Spinal cord (tissue), 9 donors: ENCODE measurements at regions not wholly inside any gene's neighbourhood (a gene's known extent, or its start where the extent isn't known, plus 50 kb on each side); places are given as distances from the start of the nearest gene placed in this dataset.

Experiments
- DNase-seq, 6 donors: peaks; one replicate each; pipeline versions ENCODE4 v3.0.0 to v3.0.0-alpha.2; 2013 to 2015; ENCODE audit warnings: low spot score in 6 of 6, low read depth in 4 of 6
- H3K27ac ChIP-seq: one replicate; pipeline ENCODE4 v1.5.1; 2013; ENCODE audit warnings: low read depth, low read length, control low read depth
- H3K27me3 ChIP-seq: one replicate; pipeline ENCODE4 v1.6.1; 2013; ENCODE audit warnings: low read length; ENCODE audit not compliant: control insufficient read depth, insufficient read depth
- H3K36me3 ChIP-seq: one replicate; pipeline ENCODE4 v1.6.1; 2013; ENCODE audit warnings: low read length; ENCODE audit not compliant: control insufficient read depth, insufficient read depth
- H3K4me1 ChIP-seq: one replicate; pipeline ENCODE4 v1.6.1; 2013; ENCODE audit warnings: low read length; ENCODE audit not compliant: control insufficient read depth, insufficient read depth
- H3K4me3 ChIP-seq: one replicate; pipeline ENCODE4 v1.5.1; 2013; ENCODE audit warnings: low read depth, low read length, control low read depth
- H3K9me3 ChIP-seq: one replicate; pipeline ENCODE4 v1.6.1; 2013; ENCODE audit warnings: low read length; ENCODE audit not compliant: control insufficient read depth, insufficient read depth
- WGBS: methylation state at CpG from one replicate; pipeline ENCODE4 v1.1.5; 2013; ENCODE audit warnings: missing lambda C conversion rate; ENCODE audit not compliant: insufficient coverage; 5-methylcytosine and 5-hydroxymethylcytosine counted together
- donor health status: healthy.

GRCh38 chr2:48007699-48008268 is 101.5 kb upstream of the FBXO11 start:
- H3K4me3 ChIP-seq = no peak overlapping the region
- H3K36me3 ChIP-seq = no peaks in the 10 kb centered on the region
- H3K4me1 ChIP-seq = no peaks in the 10 kb centered on the region
- DNase-seq = no peak
- no peak overlapping the region for H3K27ac ChIP-seq
- no peaks in the 10 kb centered on the region for H3K27me3 ChIP-seq
- H3K9me3 ChIP-seq = no peaks in the 10 kb centered on the region
- no CpG with 5 or more reads among the region's 2 CpGs for WGBS

DNA sequence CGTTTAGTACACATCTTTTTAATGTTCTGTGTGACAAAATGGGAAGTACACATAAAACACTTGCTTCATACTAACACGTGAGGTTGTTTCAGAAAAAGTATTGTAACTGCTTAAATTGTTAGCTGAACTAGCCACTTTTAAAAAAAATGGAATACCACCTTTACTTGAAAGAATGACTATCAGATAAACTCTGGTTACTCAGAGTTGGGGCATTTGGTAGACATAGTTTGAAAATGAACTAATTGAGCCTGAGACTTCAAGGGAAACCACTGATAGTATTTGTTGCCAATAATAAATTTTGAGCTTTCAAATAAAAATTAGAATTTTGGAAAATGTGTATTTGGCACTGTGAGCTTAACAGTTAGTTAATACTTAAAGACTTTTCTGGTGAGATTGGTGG is 103.0 kb upstream of the FBXO11 start:
- Histone ChIP-seq H3K4me3 (no peak overlapping the region), H3K9me3 (no peaks in the 10 kb centered on the region), H3K36me3 (no peaks in the 10 kb centered on the region), H3K4me1 (no peaks in the 10 kb centered on the region), H3K27me3 (no peaks in the 10 kb centered on the region), H3K27ac (no peak overlapping the region)
- DNase-seq = no peak
- no CpG with 5 or more reads among the region's 2 CpGs for WGBS

GRCh38 chr2:48015421-48015820 is 109.1 kb upstream of the FBXO11 start:
- 38% methylated on average over 1 of the region's 1 CpG for WGBS
- no peaks in the 10 kb centered on the region for H3K27me3 ChIP-seq

GRCh38 chr2:48016225-48017019 is 110.1 kb upstream of the FBXO11 start:
- WGBS = 67% methylated on average over 3 of the region's 7 CpGs
- Histone ChIP-seq H3K4me3 (no peak overlapping the region), H3K27ac (no peak overlapping the region), H3K27me3 (no peaks in the 10 kb centered on the region), H3K36me3 (no peaks in the 10 kb centered on the region), H3K4me1 (no peaks in the 10 kb centered on the region), H3K9me3 (no peaks in the 10 kb centered on the region)
- DNase-seq = peak in 1 of 6 donors; percentile 59

More at GRCh38 chr2:48015421-48015820, 109.1 kb upstream of the FBXO11 start:
- no peaks in the 10 kb centered on the region for H3K36me3 ChIP-seq
- H3K27ac ChIP-seq = no peak overlapping the region
- H3K9me3 ChIP-seq = no peaks in the 10 kb centered on the region
- no peaks in the 10 kb centered on the region for H3K4me1 ChIP-seq
- DNase-seq = peak in 1 of 6 donors; percentile 41
- no peak overlapping the region for H3K4me3 ChIP-seq

DNA sequence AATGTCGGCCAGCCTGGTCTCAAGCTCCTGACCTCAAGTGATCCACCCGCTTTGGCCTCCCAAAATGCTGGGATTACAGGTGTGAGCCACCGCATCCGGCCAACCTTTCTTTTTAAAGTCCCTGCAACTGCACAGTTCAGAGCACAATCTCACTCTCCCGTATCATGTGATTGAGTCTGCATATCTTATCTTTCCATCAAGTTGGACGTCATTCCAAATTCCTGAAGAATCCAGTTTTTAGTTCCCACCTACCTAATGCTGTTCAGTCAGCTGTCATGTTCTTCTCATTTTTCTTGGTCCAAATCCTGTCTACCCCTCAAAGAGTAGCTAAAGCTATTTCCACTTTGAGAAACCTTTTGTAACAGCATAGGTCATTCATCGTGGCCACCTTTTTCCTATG is 110.8 kb upstream of the FBXO11 start:
- Histone ChIP-seq H3K36me3 (no peaks in the 10 kb centered on the region), H3K27me3 (no peaks in the 10 kb centered on the region), H3K27ac (no peak overlapping the region), H3K9me3 (no peaks in the 10 kb centered on the region), H3K4me1 (no peaks in the 10 kb centered on the region), H3K4me3 (no peak overlapping the region)
- no peak for DNase-seq
- WGBS = 95% methylated on average over 6 of the region's 7 CpGs

DNA sequence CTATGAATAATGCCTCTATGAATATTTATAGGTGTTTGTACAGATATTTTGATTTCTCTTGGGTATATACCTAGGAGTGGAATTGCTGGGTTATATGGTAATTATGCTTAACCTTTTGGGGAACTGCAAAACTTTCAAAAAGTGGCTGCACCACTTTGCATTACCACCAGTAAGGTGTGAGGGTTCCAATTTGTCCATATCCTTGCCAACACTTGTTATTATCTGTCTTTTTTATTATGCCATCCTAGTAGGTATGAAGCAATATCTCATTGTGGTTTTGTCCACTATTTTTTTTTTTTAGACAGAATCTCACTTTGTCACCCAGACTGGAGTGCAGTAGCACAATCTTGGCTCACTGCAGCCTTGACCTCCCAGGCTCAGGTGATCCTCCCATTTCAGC is 112.2 kb upstream of the FBXO11 start:
- Histone ChIP-seq H3K27ac (no peak overlapping the region), H3K36me3 (no peaks in the 10 kb centered on the region), H3K9me3 (no peaks in the 10 kb centered on the region), H3K4me1 (no peaks in the 10 kb centered on the region), H3K27me3 (no peaks in the 10 kb centered on the region), H3K4me3 (no peak overlapping the region)
- no peak for DNase-seq

DNA sequence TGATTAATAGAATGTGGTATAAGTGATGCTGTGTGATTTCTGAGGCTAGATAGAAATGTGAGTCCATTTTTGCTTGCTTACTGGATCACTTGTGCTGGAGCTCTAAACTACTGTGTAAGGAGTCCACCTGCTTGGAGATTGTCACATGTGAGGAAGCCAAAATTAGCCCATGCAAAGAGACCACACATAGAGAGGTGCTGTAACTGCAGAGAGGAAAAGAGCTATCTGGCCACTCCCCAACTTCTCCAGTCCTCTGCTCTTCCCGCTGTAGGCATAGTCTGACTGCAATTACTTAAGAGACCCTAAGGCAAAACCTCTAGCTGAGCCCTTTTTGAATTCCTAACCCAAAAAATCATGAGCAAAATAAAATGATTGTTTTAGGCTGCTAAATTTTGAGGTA is 120.6 kb upstream of the FBXO11 start:
- no peaks in the 10 kb centered on the region for H3K4me1 ChIP-seq
- no peaks in the 10 kb centered on the region for H3K36me3 ChIP-seq
- no peak overlapping the region for H3K27ac ChIP-seq
- H3K27me3 ChIP-seq = no peaks in the 10 kb centered on the region
- no peak overlapping the region for H3K4me3 ChIP-seq
- no CpG with 5 or more reads among the region's 1 CpG for WGBS
- H3K9me3 ChIP-seq = no peaks in the 10 kb centered on the region
- no peak for DNase-seq

DNA sequence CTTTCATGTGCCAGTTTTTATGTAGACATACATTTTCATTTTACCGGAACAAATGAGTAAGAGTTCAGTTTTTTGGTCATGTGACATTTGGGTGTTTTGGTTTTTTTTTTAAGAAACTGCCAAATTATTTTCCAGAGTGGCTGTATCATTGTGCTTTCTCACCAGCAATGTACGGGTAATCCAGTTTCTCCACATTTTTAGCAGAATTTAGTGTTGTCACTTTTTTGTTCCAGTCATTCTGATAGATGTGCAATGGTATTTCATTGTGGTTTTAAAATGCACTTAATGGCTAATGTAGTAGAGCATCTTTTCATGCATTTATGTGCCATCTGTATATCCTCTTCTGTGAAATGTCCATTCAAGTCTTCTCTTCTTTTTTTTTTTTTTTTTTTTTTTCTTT is 126.5 kb upstream of the FBXO11 start:
- WGBS = no CpG with 5 or more reads among the region's 2 CpGs
- Histone ChIP-seq H3K9me3 (no peaks in the 10 kb centered on the region), H3K4me3 (no peak overlapping the region), H3K27me3 (no peaks in the 10 kb centered on the region), H3K27ac (no peak overlapping the region), H3K36me3 (no peaks in the 10 kb centered on the region), H3K4me1 (no peaks in the 10 kb centered on the region)
- DNase-seq = no peak

DNA sequence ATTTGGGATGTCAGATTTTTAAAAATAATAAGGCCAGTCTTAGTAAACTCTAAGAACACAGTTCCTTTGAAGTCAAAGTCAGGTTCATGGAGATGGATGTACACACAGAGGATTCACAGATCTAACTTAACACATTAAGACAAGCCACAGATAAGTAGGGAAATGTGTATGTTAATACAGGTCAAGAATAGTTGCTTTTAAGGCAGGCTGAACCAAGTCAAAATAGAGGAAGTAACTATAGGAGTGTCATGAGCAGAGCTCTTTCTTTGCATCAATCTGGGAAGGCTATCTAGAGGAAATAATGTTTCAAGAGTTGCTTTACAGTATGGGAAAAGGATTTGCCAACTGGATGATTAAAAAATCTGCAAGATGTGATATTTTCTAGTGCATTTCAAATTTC is 128.0 kb upstream of the FBXO11 start:
- H3K9me3 ChIP-seq = no peaks in the 10 kb centered on the region
- H3K4me1 ChIP-seq = no peaks in the 10 kb centered on the region
- H3K27me3 ChIP-seq = no peaks in the 10 kb centered on the region
- H3K36me3 ChIP-seq = no peaks in the 10 kb centered on the region
- no peak overlapping the region for H3K27ac ChIP-seq
- DNase-seq = no peak
- H3K4me3 ChIP-seq = no peak overlapping the region

DNA sequence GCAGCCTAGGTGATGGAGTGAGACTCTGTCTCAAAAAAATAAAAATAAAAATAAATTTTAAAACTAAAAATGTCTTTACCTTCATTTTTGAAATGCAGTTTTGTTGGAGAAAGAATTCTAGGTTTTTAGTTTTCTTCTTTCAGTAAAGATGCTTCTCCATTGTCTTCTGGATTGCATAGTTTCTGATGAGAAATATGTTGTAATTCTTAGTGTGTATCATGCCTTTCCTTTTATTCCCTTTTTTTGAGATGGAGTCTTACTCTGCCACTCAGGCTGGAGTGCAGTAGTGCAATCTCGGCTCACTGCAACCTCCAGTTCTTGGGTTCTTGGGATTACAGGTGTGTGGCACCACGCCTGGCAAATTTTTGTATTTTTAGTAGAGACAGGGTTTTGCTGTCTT is 130.0 kb upstream of the FBXO11 start:
- H3K36me3 ChIP-seq = no peaks in the 10 kb centered on the region
- H3K4me1 ChIP-seq = no peaks in the 10 kb centered on the region
- H3K27me3 ChIP-seq = no peaks in the 10 kb centered on the region
- H3K9me3 ChIP-seq = no peaks in the 10 kb centered on the region
- no peak overlapping the region for H3K27ac ChIP-seq
- no peak overlapping the region for H3K4me3 ChIP-seq
- DNase-seq = no peak
- WGBS = no CpG with 5 or more reads among the region's 2 CpGs
